Muscle of leg (tissue), 3 donors: ENCODE measurements at regions not wholly inside any gene's neighbourhood (a gene's known extent, or its start where the extent isn't known, plus 50 kb on each side); places are given as distances from the start of the nearest gene placed in this dataset.

ENCODE experiments used
- DNase-seq: peaks from one replicate; pipeline ENCODE4 v3.0.0; 2013
- H3K27ac ChIP-seq: one replicate; pipeline ENCODE4 v1.5.1; 2013; ENCODE audit warnings: mild to moderate bottlenecking, low read length, control low read depth
- H3K27me3 ChIP-seq: one replicate; pipeline ENCODE4 v1.6.1; 2013; ENCODE audit warnings: low read length; ENCODE audit not compliant: control insufficient read depth, insufficient read depth
- H3K36me3 ChIP-seq: one replicate; pipeline ENCODE4 v1.6.1; 2013; ENCODE audit warnings: low read length; ENCODE audit not compliant: control insufficient read depth, insufficient read depth
- H3K4me1 ChIP-seq: one replicate; pipeline ENCODE4 v1.6.1; 2013; ENCODE audit warnings: low read length; ENCODE audit not compliant: control insufficient read depth, insufficient read depth
- H3K4me3 ChIP-seq: one replicate; pipeline ENCODE4 v1.5.1; 2013; ENCODE audit warnings: low read length, control low read depth
- H3K9me3 ChIP-seq: replicated peaks from 2 replicates; pipeline ENCODE4 v1.6.1; 2013; ENCODE audit warnings: low read depth, low read length; ENCODE audit not compliant: control insufficient read depth
- WGBS: methylation state at CpG from one replicate; pipeline ENCODE4 v1.1.5; 2013; ENCODE audit warnings: missing lambda C conversion rate; ENCODE audit not compliant: insufficient coverage; 5-methylcytosine and 5-hydroxymethylcytosine counted together

DNA sequence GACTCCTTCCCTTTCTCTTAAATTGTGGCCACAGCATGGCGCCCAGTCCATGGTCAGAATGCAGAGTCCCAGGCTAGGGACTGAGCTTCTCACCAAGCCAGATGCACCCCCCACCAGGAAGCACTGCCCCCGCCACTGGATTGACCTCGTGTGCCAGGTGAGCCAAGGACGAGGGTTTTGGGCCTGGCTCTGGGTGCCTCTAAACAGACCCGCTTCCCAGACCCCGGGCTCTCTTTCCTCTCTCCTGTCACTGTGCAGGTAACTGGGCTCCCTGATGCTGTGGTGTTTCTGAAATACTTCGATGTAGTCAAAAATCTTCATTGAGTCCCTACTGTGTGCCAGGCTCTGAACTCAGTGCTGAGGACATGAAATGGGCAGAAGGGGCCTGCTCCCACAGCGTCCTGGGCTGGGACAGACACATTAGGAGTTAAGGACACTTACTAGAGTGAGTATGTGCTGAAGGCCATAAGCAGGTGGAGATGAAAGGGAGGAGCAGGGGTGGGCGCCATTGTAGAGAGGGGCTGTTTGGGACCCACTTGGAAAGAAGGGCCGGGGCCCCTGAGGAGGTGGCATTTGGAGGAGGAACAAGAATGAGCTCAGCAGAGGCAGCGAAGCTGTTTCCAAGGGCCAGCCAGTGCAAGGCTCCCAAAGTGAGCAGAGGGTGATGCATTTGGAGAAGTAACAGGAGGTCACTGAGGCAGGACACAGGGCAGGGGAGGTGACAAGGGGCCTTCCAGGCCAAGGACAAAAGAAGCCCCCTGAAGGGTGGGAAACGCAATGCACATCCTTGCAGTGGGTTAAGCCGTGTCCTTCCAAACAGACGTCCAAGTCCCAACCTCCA is 217.1 kb downstream of the ANKRD60 start:
- H3K9me3 ChIP-seq, result peaks cover 4% of the 10 kb centered on the region
- no peak overlapping the region for H3K27ac ChIP-seq
- H3K36me3 ChIP-seq, result no peaks in the 10 kb centered on the region
- H3K27me3 ChIP-seq, result no peaks in the 10 kb centered on the region
- DNase-seq, result no peak
- 85% methylated on average over 10 of the region's 14 CpGs for WGBS
- H3K4me1 ChIP-seq, result peaks cover 2% of the 10 kb centered on the region
- no peak overlapping the region for H3K4me3 ChIP-seq

DNA sequence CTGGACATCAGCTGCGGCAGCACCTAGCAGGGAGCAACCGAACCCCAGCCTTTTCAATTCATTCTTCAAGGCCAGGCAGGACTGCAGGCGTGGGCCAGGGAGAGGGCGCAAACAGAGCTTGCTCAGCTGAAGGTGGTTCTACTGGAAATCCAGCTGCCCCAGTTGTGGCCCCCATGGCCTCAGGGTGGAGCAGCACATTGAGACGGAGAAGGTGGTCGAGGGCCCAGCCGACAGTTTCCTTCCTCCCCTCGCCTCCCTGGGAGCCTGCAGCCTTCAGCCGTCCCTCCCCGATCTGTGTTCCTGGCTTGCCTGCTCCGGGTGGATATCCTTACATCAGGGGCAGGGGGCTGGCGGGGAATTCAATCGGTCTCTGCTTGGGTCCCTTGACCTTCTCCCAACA is 217.8 kb downstream of the ANKRD60 start:
- H3K9me3 ChIP-seq, result peaks cover 4% of the 10 kb centered on the region
- no peak for DNase-seq
- H3K4me3 ChIP-seq, result no peak overlapping the region
- no peaks in the 10 kb centered on the region for H3K27me3 ChIP-seq
- no peak overlapping the region for H3K27ac ChIP-seq
- no peaks in the 10 kb centered on the region for H3K36me3 ChIP-seq
- WGBS, result 74% methylated on average over 11 of the region's 13 CpGs
- peaks cover 5% of the 10 kb centered on the region for H3K4me1 ChIP-seq

DNA sequence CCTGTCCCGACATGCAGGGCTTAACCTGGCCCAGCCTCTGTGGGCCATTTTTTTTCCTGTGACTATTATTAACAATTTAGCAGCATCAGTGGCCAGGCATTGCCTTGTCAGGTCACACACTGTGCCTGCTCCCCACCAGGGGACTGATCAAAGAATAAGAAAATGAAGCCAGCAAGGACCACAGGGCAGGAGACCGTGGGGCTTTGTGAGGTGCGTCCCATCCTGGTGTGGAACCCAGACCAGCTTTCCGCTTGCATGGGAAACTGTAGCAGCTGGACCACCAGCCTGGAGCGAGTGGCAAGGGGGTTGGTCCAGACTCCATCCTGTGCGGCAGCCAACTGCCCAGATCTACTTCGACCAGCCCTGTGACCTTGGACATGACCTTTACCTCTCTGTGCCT is 218.3 kb downstream of the ANKRD60 start:
- Histone ChIP-seq H3K36me3 (no peaks in the 10 kb centered on the region), H3K9me3 (peaks cover 2% of the 10 kb centered on the region), H3K27me3 (no peaks in the 10 kb centered on the region), H3K27ac (no peak overlapping the region), H3K4me1 (peaks cover 5% of the 10 kb centered on the region), H3K4me3 (no peak overlapping the region)
- DNase-seq, result no peak
- 80% methylated on average over 7 of the region's 7 CpGs for WGBS

DNA sequence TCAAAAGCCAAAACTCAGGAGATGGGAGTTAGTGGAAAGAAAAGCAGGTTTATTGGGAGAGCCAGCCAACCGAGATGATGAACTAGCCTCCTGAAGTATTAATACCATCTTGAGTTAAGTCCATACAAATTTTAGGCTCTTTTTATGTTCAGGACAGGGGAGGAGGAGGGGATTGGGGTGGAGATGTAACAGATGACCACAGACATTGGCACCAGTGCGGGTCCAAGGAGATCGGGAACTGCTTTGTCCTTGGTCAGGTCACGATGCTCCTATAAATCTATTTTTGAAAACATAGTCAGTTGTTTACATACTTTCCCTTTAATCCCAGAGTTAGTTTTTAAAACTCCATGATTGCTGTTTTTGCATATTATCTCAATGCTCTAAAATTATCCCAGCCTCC is 219.6 kb downstream of the ANKRD60 start:
- WGBS, result no CpG with 5 or more reads among the region's 4 CpGs
- H3K4me1 ChIP-seq, result peaks cover 5% of the 10 kb centered on the region
- DNase-seq, result no peak
- no peaks in the 10 kb centered on the region for H3K36me3 ChIP-seq
- H3K27me3 ChIP-seq, result no peaks in the 10 kb centered on the region
- H3K4me3 ChIP-seq, result no peak overlapping the region
- H3K9me3 ChIP-seq, result no peaks in the 10 kb centered on the region
- no peak overlapping the region for H3K27ac ChIP-seq

DNA sequence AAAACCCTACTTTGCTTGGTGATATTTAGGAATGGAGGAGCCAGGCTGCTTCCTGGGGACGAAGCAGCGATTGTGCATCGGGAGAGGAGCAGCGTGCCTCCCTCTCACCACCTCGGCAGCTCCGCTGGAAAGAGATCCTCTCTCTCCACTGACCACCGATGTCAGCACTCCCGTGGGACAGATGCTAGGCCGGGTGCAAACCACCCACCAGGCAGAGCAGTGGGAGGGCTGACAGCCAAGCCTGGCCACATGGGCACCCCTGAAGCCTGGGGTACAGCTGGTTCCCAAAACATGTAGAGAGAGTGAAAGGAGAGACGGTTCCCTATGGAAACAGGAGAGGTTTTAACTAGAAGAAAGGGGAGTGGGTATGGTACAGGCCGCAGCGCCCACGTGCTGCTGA is 220.0 kb downstream of the ANKRD60 start:
- Histone ChIP-seq H3K9me3 (no peaks in the 10 kb centered on the region), H3K36me3 (no peaks in the 10 kb centered on the region), H3K4me1 (peaks cover 5% of the 10 kb centered on the region), H3K27ac (no peak overlapping the region), H3K27me3 (no peaks in the 10 kb centered on the region), H3K4me3 (no peak overlapping the region)
- DNase-seq, result no peak
- 85% methylated on average over 3 of the region's 13 CpGs for WGBS

DNA sequence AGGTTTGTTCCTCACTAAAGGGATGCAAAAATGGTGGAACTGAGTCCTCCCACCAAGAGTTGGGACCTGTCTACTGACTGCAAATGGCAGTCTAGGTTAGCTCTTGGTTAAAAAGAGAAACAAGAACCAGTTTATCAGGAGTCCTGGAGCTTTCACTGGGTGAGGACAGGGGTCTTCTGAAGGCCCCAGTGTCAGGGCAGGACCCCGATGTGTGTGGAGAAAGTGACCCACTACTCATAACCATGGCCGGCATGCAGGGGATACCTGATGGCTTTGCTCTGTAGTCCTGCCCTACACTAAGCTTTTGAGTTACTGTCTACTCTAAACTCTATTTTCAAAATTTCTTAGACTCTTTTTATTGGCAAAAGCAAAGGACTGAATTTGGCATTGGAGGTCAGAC is 220.5 kb downstream of the ANKRD60 start:
- Histone ChIP-seq H3K9me3 (no peaks in the 10 kb centered on the region), H3K4me1 (peaks cover 5% of the 10 kb centered on the region), H3K36me3 (no peaks in the 10 kb centered on the region), H3K27me3 (no peaks in the 10 kb centered on the region), H3K4me3 (no peak overlapping the region), H3K27ac (no peak overlapping the region)
- DNase-seq, result no peak
- no CpG with 5 or more reads among the region's 2 CpGs for WGBS

DNA sequence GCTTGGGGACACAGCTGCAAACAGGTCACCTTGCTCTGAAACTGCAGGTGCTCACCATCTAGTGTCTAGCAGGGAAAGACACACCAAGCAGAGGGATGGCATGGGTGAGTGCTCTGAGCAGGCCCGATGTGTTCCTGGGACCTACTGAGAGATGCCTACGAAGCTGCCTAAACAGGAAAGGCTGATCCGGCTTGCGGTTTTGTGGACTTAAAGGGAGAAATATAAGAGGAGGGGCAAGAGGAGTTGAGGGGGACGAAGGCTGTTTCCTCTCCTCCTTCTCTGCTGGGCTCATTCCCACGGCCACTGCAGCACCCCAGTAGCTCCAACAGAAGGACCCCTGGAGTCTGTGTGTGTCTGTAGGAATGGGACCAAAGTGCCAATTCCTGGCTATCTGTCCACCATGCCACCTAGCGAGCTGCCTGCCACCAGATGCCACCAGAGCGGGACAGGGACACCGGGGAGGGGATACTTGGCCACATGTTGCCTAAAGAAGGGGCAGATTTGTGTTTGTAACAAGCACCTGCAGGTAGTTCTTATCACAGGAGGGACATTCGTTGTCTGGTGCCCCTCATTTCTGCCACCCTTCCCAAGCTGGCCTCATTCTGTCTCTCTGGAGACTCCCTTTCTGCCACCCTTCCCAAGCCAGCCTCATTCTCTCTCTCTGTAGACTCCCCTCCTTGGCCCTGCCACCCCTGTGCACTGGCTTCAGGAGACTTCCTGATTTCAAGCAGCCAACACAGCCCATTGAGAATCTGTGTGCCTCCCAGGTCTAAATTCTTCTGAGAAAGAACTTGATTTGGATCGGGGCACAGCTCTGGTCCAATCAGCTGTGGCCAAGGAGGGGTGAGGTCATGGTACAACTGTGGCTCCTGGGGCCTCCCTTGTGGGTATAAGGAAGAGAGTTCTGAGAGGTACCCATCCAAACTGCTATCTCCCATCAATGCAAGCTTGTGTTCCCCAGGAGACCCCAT is 221.8 kb downstream of the ANKRD60 start:
- WGBS, result 80% methylated on average over 4 of the region's 11 CpGs
- no peaks in the 10 kb centered on the region for H3K9me3 ChIP-seq
- H3K27ac ChIP-seq, result no peak overlapping the region
- peaks cover 9% of the 10 kb centered on the region for H3K4me1 ChIP-seq
- H3K4me3 ChIP-seq, result no peak overlapping the region
- no peak for DNase-seq
- no peaks in the 10 kb centered on the region for H3K36me3 ChIP-seq
- H3K27me3 ChIP-seq, result no peaks in the 10 kb centered on the region

DNA sequence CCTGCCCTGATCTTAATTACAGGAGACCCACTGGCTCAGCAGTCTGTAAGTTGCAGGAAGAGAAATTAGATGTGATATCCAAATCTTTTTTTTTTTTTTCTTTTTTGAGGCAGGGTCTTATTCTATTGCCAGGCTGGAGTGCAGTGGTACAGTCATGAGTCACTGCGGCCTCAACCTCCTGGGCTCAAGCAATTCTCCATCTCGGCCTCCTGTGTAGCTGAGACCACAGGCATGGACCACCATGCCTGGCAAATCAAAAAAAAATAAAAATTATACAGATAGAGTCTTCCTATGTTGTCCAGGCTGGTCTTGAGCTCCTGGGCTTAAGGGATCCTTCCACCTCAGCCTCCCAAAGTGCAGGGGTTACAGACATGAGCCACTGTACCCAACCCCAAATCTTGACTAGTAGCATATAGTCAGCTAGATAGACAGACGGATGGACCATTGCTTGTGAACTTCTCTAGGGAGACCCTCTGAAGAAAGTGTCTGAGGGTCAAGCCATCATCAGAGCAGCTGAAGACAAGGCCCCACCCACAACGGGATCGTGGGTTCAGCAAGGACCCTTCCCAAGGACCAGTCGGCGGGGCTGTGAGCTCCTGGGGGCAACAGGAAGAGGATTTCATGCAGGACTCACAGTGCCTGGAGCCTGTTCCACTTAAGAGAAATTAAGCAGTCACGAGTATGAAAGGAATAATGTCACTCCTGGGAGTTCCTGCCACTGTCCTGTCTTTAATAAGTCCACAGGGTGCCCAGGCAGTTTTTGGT is 222.7 kb downstream of the ANKRD60 start:
- DNase-seq, result no peak
- Histone ChIP-seq H3K27ac (no peak overlapping the region), H3K9me3 (no peaks in the 10 kb centered on the region), H3K36me3 (no peaks in the 10 kb centered on the region), H3K4me1 (peaks cover 15% of the 10 kb centered on the region), H3K4me3 (no peak overlapping the region), H3K27me3 (no peaks in the 10 kb centered on the region)
- WGBS, result 77% methylated on average over 6 of the region's 8 CpGs

DNA sequence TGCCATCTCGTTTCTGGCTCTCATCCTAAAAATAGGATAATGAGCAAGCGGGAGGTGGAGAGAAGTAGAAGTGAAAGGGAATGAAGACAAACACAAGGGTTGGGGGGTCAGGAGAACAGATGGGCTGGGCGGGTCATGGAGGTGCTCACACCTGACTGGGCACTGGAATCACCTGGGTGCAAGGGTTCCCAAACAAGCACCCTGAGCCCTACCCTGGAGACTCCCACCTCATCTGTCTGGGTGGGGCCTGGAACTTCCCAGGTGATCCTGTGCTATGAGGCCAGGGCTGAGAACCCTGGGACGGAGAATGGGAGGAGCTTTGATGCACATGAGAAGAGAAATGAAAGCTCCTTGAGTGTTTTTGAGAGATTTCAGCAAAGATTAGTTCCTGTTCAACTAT is 223.6 kb downstream of the ANKRD60 start:
- peaks cover 16% of the 10 kb centered on the region for H3K4me1 ChIP-seq
- WGBS, result 90% methylated on average over 2 of the region's 4 CpGs
- no peak overlapping the region for H3K4me3 ChIP-seq
- H3K27ac ChIP-seq, result no peak overlapping the region
- H3K36me3 ChIP-seq, result no peaks in the 10 kb centered on the region
- H3K27me3 ChIP-seq, result no peaks in the 10 kb centered on the region
- no peak for DNase-seq
- no peaks in the 10 kb centered on the region for H3K9me3 ChIP-seq

DNA sequence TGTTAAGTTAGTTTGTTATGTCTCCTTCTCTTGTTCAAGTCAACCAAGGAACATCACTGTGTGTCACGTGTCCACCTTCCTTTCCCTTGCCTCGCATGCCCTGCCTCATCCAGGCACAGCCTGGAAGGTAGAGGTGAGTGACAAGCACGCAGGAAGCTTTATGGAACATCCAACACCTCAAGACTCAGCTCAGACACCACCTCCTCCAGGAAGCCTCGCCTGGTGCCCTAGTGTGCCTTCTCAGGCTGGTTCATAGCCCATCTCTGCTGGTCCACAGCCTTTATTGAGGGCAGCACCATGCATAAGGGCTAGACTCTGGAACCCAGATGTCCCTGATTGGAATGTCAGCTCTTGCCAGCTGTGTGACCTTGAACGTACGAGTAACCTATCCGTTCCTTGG is 224.3 kb downstream of the ANKRD60 start:
- Histone ChIP-seq H3K9me3 (no peaks in the 10 kb centered on the region), H3K27ac (no peak overlapping the region), H3K36me3 (no peaks in the 10 kb centered on the region), H3K4me1 (peaks cover 23% of the 10 kb centered on the region), H3K27me3 (no peaks in the 10 kb centered on the region), H3K4me3 (no peak overlapping the region)
- no peak for DNase-seq
- 100% methylated on average over 3 of the region's 7 CpGs for WGBS
